ENCODE measurements at regions not wholly inside any gene's neighbourhood (a gene's known extent, or its start where the extent isn't known, plus 50 kb on each side); places are given as distances from the start of the nearest gene placed in this dataset.

- no peak for TF ChIP-seq CTCF (IDR thresholded peaks at IDR 0.05; ENCODE audit: low read length)
- no peak for TF ChIP-seq EZH2 (optimal IDR thresholded peaks at IDR 0.05; ENCODE audit: low read depth, low read length)
- TF ChIP-seq EZH2phosphoT487 (IDR thresholded peaks at IDR 0.05; ENCODE audit: low read length): no peak
Observed at GRCh38 chr2:192971981-192972380, 777.2 kb upstream of the TMEFF2 start.
